ENCODE measurements at regions not wholly inside any gene's neighbourhood (a gene's known extent, or its start where the extent isn't known, plus 50 kb on each side); places are given as distances from the start of the nearest gene placed in this dataset.

DNA sequence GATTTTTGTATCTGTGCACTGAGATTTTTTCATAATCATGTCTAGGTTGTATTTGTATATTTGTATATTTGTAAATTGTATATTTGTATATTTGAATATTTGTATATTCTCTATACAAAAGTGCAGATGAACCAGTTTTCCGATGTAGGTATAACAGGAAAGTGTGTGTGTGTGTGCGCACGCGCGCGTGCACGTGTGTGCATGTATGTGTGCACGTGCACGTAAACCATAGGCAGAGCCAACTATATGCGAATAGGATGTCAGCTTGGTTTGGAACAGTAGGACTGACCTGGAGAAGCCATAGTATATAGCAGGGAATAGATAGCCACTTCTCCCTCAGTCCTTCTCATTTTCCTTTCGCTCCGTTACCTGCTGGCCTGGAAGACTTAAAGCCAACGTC lies 565.8 kb downstream of the XIRP2 start:
- TF ChIP-seq, protein P1, sequence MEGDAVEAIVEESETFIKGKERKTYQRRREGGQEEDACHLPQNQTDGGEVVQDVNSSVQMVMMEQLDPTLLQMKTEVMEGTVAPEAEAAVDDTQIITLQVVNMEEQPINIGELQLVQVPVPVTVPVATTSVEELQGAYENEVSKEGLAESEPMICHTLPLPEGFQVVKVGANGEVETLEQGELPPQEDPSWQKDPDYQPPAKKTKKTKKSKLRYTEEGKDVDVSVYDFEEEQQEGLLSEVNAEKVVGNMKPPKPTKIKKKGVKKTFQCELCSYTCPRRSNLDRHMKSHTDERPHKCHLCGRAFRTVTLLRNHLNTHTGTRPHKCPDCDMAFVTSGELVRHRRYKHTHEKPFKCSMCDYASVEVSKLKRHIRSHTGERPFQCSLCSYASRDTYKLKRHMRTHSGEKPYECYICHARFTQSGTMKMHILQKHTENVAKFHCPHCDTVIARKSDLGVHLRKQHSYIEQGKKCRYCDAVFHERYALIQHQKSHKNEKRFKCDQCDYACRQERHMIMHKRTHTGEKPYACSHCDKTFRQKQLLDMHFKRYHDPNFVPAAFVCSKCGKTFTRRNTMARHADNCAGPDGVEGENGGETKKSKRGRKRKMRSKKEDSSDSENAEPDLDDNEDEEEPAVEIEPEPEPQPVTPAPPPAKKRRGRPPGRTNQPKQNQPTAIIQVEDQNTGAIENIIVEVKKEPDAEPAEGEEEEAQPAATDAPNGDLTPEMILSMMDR (conservative IDR thresholded peaks at IDR 0.05; ENCODE audit: low read depth): no peak
- ChIA-PET CTCF (no interaction called here), POLR2A (ENCODE audit: low non-redundant PET) (no interaction called here)
- no peak overlapping the region for H3K27ac ChIP-seq
- DNase-seq (ENCODE audit: low spot score): no peak

DNA sequence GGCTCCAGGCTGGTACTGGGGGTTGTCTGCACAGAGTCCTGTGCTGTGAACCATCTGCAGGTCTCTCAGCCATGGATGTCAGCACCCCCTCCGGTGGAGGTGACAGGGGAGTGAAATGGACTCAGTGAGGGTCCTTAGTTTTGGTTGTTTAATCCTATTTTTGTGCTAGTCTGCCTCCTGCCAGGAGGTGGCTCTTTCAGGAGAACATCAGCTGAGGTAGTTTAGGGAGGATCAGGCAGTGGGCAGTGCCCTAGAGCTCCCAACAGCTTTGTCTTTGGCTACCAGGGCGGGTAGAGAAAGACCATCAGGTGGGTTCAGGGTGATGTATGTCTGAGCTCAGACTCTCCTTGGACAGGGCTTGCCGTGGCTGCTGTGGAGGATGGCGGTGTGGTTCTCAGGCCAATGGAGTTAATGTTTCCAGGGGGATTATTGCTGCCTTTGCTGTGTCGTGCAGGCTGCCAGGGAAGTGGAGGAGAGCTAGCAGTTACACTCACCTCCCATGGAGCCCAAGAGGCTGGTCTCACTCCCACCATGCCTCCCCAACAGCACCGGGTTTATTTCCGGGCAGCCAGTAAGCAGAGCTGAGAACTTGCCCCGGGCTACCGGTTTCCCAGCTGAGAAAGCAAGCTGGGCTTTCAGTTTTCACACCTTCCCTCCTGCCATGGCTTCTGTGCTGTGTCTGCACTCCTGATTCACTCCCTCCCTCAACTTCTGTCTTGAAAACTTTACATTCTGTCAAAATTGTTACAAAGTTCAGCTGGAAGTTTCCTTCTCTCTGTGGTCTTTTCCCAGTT lies 563.4 kb downstream of the XIRP2 start:
- POLR2A ChIA-PET (ENCODE audit: low non-redundant PET): no interaction called here
- no peak for DNase-seq (ENCODE audit: low spot score)
- TF ChIP-seq, protein P1 (conservative IDR thresholded peaks at IDR 0.05; ENCODE audit: low read depth): no peak
- H3K27ac ChIP-seq: no peak overlapping the region
- CTCF ChIA-PET: interaction anchor here (0.5 kb wide), 1 partner anchor 1557 kb away, joined by 3 read pairs; no protein-coding TSS in a partner anchor

DNA sequence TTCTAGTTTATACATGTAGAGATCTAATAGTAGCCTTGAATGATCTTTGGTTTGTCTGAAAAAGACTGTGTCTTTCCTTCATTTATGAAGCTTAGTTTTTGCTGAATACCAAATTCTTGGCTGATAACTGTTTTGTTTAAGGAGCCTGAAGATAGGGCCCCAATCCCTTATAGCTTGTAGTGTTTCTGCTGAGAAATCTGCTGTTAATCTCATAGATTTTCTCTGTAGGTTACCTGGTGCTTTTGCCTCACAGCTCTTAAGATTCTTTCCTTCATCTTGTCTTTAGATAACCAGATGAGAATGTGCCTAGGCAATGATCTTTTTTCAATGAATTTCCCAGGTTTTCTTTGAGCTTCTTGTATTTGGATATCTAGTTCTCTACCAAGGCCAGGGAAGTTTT lies 562.1 kb downstream of the XIRP2 start:
- TF ChIP-seq, protein P1 (conservative IDR thresholded peaks at IDR 0.05; ENCODE audit: low read depth): no peak
- ChIA-PET POLR2A (ENCODE audit: low non-redundant PET) (no interaction called here), CTCF (interaction anchor here (0.6 kb wide), 1 partner anchor 59 kb away, joined by 3 read pairs; no protein-coding TSS in a partner anchor)
- no peak overlapping the region for H3K27ac ChIP-seq
- no peak for DNase-seq (ENCODE audit: low spot score)

DNA sequence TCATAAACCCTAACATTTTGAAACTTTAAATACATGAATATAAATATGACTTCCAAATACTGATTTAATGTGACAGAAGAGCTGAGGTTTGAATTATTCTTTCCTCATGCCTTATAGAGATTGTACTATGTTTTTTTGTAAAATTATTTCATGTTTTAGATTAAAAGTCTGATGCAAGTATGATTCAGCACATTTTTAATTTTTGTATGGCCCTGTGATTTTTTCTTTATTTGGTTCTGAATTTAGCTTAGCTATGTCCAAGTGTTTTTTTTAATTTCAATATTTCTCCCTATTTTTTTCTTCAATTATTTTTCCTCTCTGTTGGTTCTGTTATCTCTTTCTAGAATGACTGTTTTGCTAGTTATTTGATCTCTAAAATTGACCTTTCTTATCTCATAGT lies 552.1 kb downstream of the XIRP2 start:
- POLR2A ChIA-PET (ENCODE audit: low non-redundant PET): no interaction called here
- CTCF ChIA-PET: interaction anchor here (0.6 kb wide), 1 partner anchor 215 kb away, joined by 3 read pairs; no protein-coding TSS in a partner anchor
- H3K27ac ChIP-seq: no peak overlapping the region
- DNase-seq (ENCODE audit: low spot score): no peak
- TF ChIP-seq, protein P1 (conservative IDR thresholded peaks at IDR 0.05; ENCODE audit: low read depth): no peak

DNA sequence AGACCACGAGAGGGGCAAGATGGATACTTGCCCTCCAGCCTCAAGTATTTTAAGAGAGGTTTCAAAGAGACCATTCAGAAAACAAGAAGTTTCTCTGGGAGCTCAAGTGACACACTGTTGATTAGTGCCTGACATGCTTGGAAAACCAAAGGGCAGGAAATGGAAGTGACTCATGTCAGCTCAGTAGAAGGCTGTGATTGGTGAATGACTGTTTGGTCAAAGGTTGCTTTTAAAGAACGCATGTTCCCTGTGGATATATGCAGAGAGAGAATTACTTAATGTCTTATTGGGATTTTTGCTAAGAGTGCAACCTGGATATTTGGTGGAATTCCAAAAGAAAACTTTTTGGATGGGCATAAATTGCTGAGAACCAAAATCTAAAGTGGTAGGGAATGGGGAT lies 549.9 kb downstream of the XIRP2 start:
- ChIA-PET CTCF (no interaction called here), POLR2A (ENCODE audit: low non-redundant PET) (no interaction called here)
- H3K27ac ChIP-seq: no peak overlapping the region
- TF ChIP-seq, protein P1 (conservative IDR thresholded peaks at IDR 0.05; ENCODE audit: low read depth): no peak
- no peak for DNase-seq (ENCODE audit: low spot score)

DNA sequence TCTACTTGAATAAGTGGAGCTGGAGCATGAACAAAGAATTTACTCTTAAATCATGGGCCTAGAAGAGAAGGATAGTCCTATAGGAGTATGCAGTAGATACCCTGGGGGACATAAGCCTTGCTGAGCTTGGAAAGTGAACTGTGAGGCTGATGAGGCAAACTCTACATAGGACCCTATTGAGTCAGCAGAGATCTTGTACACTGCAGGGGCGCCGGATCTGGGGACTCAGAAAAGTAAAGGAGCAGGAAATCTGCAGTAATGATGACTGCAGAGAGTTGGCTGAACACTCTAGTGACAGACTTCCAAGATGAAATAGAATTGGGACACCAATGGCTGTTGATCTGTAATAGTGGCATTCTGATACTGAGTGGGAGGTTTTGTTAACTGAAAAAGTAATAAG lies 543.7 kb downstream of the XIRP2 start:
- H3K27ac ChIP-seq: no peak overlapping the region
- TF ChIP-seq, protein P1 (conservative IDR thresholded peaks at IDR 0.05; ENCODE audit: low read depth): no peak
- no peak for DNase-seq (ENCODE audit: low spot score)
- ChIA-PET POLR2A (ENCODE audit: low non-redundant PET) (no interaction called here), CTCF (interaction anchor here (0.7 kb wide), 1 partner anchor 148 kb away, joined by 3 read pairs; no protein-coding TSS in a partner anchor)
